ENCODE measurements at regions not wholly inside any gene's neighbourhood (a gene's known extent, or its start where the extent isn't known, plus 50 kb on each side); places are given as distances from the start of the nearest gene placed in this dataset.

DNA sequence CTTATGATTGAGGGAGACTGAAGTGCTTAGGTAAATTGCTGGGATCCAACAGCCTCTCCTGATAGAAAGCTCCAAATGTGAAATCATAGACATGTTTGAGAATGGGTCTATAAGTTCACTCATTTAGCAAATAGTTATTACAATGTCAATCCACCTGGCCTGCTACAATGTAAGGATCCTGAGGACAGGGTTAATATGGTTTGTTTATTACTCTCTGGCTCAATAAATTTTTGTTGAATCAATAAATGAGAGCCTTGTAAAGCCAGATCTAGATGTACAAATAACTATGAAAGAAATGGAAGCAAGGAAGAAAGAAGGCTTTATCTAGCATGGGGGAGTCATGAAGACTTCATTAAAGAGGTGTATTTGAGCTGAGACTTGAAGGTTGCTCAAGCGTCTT, 165.6 kb upstream of the IGF1 start:
- TF ChIP-seq, protein P1, sequence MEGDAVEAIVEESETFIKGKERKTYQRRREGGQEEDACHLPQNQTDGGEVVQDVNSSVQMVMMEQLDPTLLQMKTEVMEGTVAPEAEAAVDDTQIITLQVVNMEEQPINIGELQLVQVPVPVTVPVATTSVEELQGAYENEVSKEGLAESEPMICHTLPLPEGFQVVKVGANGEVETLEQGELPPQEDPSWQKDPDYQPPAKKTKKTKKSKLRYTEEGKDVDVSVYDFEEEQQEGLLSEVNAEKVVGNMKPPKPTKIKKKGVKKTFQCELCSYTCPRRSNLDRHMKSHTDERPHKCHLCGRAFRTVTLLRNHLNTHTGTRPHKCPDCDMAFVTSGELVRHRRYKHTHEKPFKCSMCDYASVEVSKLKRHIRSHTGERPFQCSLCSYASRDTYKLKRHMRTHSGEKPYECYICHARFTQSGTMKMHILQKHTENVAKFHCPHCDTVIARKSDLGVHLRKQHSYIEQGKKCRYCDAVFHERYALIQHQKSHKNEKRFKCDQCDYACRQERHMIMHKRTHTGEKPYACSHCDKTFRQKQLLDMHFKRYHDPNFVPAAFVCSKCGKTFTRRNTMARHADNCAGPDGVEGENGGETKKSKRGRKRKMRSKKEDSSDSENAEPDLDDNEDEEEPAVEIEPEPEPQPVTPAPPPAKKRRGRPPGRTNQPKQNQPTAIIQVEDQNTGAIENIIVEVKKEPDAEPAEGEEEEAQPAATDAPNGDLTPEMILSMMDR (IDR thresholded peaks at IDR 0.05; ENCODE audit: extremely low read depth in 1 of 2, insufficient read depth in 1 of 2, low read depth in 1 of 2, low read length in 2 of 2): no peak
- no peak for TF ChIP-seq POLR2AphosphoS5 (IDR thresholded peaks at IDR 0.05; ENCODE audit: insufficient read depth, low read depth, low read length)

Measured in endothelial cell of umbilical vein (primary cell).